ENCODE measurements at regions not wholly inside any gene's neighbourhood (a gene's known extent, or its start where the extent isn't known, plus 50 kb on each side); places are given as distances from the start of the nearest gene placed in this dataset.

DNA sequence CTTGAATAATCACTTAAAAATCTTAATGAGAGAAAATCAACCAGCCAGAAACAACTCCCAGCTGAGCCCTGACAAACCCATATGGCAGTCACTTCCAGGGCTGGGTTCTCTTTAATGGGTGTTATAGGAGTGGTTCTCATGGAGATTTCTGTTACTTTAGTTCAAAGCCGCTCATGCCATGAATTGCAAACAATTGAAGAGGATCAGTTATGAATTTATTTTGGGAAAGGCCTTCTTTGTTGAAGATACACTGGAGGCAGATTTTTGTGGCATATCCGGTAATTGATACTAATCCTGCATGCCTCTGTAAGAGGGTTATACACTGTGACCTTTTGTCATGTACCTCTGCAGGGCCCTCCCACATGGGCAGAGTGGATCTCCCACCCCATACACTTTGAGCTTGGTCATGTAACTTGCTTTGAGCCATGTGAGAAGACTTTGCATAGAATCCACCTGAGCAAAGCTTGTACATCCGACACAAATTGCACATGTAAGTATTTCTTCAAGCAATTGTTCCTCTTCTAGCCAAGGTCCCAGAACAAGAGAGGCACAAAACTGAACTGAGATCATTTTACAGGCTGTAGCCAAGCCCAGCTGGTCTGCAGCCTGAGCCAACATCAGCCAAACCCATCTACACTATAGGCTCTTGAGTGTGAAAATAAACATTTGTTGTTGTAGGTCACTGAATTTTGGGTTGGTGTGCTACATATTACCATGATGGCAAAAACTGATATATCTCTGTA is 492.3 kb downstream of the PREX1 start:
- Histone ChIP-seq H3K4me3 (ENCODE audit: low read length) (no peak overlapping the region), H3K36me3 (ENCODE audit: control insufficient read depth, insufficient read depth, low read length) (no peaks in the 10 kb centered on the region), H3K9me3 (ENCODE audit: control insufficient read depth, low read length) (no peaks in the 10 kb centered on the region), H3K4me1 (ENCODE audit: control insufficient read depth, insufficient read depth, low read length) (no peaks in the 10 kb centered on the region), H3K27ac (ENCODE audit: low read depth, low read length) (no peak overlapping the region), H3K9ac (ENCODE audit: extremely low read depth, low read length, poor library complexity, severe bottlenecking) (no peak overlapping the region), H3K27me3 (ENCODE audit: control insufficient read depth, insufficient read depth, low read length, poor library complexity, severe bottlenecking) (no peaks in the 10 kb centered on the region)
- H3K9me3 Mint-ChIP-seq, result peaks cover 3% of the 10 kb centered on the region
- no peaks in the 10 kb centered on the region for H3K4me1 Mint-ChIP-seq
- no peaks in the 10 kb centered on the region for H3K36me3 Mint-ChIP-seq (ENCODE audit: low read depth)
- peak; percentile 5 for DNase-seq
- no peak overlapping the region for H3K4me3 Mint-ChIP-seq
- no peaks in the 10 kb centered on the region for H3K27me3 Mint-ChIP-seq (ENCODE audit: insufficient read depth)
- TF ChIP-seq, protein P1, sequence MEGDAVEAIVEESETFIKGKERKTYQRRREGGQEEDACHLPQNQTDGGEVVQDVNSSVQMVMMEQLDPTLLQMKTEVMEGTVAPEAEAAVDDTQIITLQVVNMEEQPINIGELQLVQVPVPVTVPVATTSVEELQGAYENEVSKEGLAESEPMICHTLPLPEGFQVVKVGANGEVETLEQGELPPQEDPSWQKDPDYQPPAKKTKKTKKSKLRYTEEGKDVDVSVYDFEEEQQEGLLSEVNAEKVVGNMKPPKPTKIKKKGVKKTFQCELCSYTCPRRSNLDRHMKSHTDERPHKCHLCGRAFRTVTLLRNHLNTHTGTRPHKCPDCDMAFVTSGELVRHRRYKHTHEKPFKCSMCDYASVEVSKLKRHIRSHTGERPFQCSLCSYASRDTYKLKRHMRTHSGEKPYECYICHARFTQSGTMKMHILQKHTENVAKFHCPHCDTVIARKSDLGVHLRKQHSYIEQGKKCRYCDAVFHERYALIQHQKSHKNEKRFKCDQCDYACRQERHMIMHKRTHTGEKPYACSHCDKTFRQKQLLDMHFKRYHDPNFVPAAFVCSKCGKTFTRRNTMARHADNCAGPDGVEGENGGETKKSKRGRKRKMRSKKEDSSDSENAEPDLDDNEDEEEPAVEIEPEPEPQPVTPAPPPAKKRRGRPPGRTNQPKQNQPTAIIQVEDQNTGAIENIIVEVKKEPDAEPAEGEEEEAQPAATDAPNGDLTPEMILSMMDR (conservative IDR thresholded peaks at IDR 0.05), result no peak
- H3K27ac Mint-ChIP-seq, result no peak overlapping the region
- 89 to 96% methylated on average over 1 to 3 of the region's 3 CpGs for WGBS, 2 experiments (ENCODE audit: insufficient coverage in 1 of 2, insufficient read length in 1 of 2)

DNA sequence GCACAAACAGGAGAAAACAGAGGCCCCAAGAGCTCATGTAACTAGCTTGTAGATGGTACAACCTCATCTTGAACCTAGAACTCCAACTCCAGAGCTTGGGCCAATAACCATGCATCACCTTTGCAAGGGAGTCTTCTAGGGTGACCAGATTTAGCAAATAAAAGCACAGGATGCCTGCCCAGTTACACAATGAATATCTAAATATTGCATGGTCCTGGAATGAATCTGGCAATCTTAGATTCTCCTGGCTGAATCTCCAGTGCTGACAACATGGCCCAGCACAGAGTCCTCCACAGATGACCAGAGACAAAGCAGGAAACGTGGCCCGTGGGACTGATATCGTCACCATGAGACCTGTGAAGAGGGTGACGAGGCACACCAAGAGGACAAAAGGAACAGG is 494.1 kb downstream of the PREX1 start:
- Mint-ChIP-seq H3K4me3 (no peak overlapping the region), H3K36me3 (ENCODE audit: low read depth) (no peaks in the 10 kb centered on the region), H3K9me3 (peaks cover 3% of the 10 kb centered on the region), H3K4me1 (peaks cover 6% of the 10 kb centered on the region), H3K27me3 (ENCODE audit: insufficient read depth) (no peaks in the 10 kb centered on the region), H3K27ac (no peak overlapping the region)
- H3K4me3 ChIP-seq (ENCODE audit: low read length), result no peak overlapping the region
- no peak overlapping the region for H3K27ac ChIP-seq (ENCODE audit: low read depth, low read length)
- WGBS, 2 experiments (ENCODE audit: insufficient coverage in 1 of 2, insufficient read length in 1 of 2), result 94 to 100% methylated on average over 4 of the region's 4 CpGs
- H3K27me3 ChIP-seq (ENCODE audit: control insufficient read depth, insufficient read depth, low read length, poor library complexity, severe bottlenecking), result no peaks in the 10 kb centered on the region
- H3K4me1 ChIP-seq (ENCODE audit: control insufficient read depth, insufficient read depth, low read length), result no peaks in the 10 kb centered on the region
- H3K9me3 ChIP-seq (ENCODE audit: control insufficient read depth, low read length), result no peaks in the 10 kb centered on the region
- DNase-seq, result peak; percentile 32
- H3K36me3 ChIP-seq (ENCODE audit: control insufficient read depth, insufficient read depth, low read length), result no peaks in the 10 kb centered on the region
- TF ChIP-seq, protein P1 (conservative IDR thresholded peaks at IDR 0.05), result no peak
- H3K9ac ChIP-seq (ENCODE audit: extremely low read depth, low read length, poor library complexity, severe bottlenecking), result no peak overlapping the region

DNA sequence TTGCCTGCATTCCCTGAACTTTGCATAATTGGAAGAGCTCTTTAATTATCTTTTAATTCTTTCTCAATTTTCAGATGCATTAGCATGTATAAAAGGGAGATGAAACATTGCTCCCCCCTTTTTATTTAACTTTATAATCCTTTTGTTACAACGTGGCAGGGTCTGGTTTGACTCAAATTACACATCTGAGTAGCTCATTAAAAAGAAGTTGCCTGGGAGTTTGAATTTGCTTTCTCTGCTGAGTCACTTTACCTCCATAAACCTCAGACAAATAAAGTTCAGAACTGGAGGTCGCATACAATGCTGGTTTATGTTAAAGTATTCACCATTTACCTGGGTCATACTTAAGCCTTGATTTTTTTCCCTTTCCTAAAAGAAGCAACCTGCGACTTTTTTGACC is 495.2 kb downstream of the PREX1 start:
- peaks cover 3% of the 10 kb centered on the region for H3K9me3 Mint-ChIP-seq
- Histone ChIP-seq H3K36me3 (ENCODE audit: control insufficient read depth, insufficient read depth, low read length) (no peaks in the 10 kb centered on the region), H3K9me3 (ENCODE audit: control insufficient read depth, low read length) (no peaks in the 10 kb centered on the region), H3K27me3 (ENCODE audit: control insufficient read depth, insufficient read depth, low read length, poor library complexity, severe bottlenecking) (no peaks in the 10 kb centered on the region), H3K27ac (ENCODE audit: low read depth, low read length) (no peak overlapping the region), H3K9ac (ENCODE audit: extremely low read depth, low read length, poor library complexity, severe bottlenecking) (no peak overlapping the region), H3K4me1 (ENCODE audit: control insufficient read depth, insufficient read depth, low read length) (no peaks in the 10 kb centered on the region), H3K4me3 (ENCODE audit: low read length) (no peak overlapping the region)
- no peak overlapping the region for H3K4me3 Mint-ChIP-seq
- no peaks in the 10 kb centered on the region for H3K27me3 Mint-ChIP-seq (ENCODE audit: insufficient read depth)
- TF ChIP-seq, protein P1 (conservative IDR thresholded peaks at IDR 0.05), result no peak
- no peak overlapping the region for H3K27ac Mint-ChIP-seq
- peaks cover 6% of the 10 kb centered on the region for H3K4me1 Mint-ChIP-seq
- whole genome bisulfite sequencing, 2 experiments (ENCODE audit: insufficient coverage in 1 of 2, insufficient read length in 1 of 2), result 64 to 88% methylated on average over 1 to 3 of the region's 3 CpGs
- no peak for DNase-seq
- H3K36me3 Mint-ChIP-seq (ENCODE audit: low read depth), result no peaks in the 10 kb centered on the region
